22Rv1 (cell line): ENCODE measurements at regions not wholly inside any gene's neighbourhood (a gene's known extent, or its start where the extent isn't known, plus 50 kb on each side); places are given as distances from the start of the nearest gene placed in this dataset.

Experiments used
- CTCF ChIP-seq: fragments of 450-650 bp; IDR thresholded peaks from 2 replicates; pipeline ENCODE4 v1.5.1; 2017; ENCODE audit warnings: mild to moderate bottlenecking
- ZFX ChIP-seq: fragments of 450-650 bp; IDR thresholded peaks from 2 replicates; pipeline ENCODE4 v1.6.1; 2017; ENCODE audit warnings: antibody characterized with exemption, borderline replicate concordance

- TF ChIP-seq CTCF (no peak), ZFX (no peak)
These were observed 317.6 kb upstream of the RASGRP1 start for GRCh38 chr15:38882221-38882620.
